ENCODE measurements at regions not wholly inside any gene's neighbourhood (a gene's known extent, or its start where the extent isn't known, plus 50 kb on each side); places are given as distances from the start of the nearest gene placed in this dataset.

GRCh38 chr12:125564753-125565152 is 499.5 kb downstream of the AACS start:
- H2AFZ ChIP-seq (ENCODE audit: low read length) = no peak overlapping the region
- no peaks in the 10 kb centered on the region for H3F3A ChIP-seq (ENCODE audit: insufficient read depth, low read length)
- H3K9me3 ChIP-seq (ENCODE audit: low read length) = no peaks in the 10 kb centered on the region
- H3K4me2 ChIP-seq (ENCODE audit: low read length) = no peak overlapping the region
- H3K9me2 ChIP-seq (ENCODE audit: low read depth, low read length) = no peaks in the 10 kb centered on the region
- no peaks in the 10 kb centered on the region for H4K20me1 ChIP-seq (ENCODE audit: insufficient read depth, low read length)
- H3K36me3 ChIP-seq (ENCODE audit: insufficient read depth, low read length) = no peaks in the 10 kb centered on the region
- TF ChIP-seq EZH2 (IDR thresholded peaks at IDR 0.05; ENCODE audit: borderline replicate concordance, low read length) (no peak), CTCF (IDR thresholded peaks at IDR 0.05; ENCODE audit: low read length) (no peak)
- H3K79me2 ChIP-seq (ENCODE audit: insufficient read depth, low read length) = no peaks in the 10 kb centered on the region
- H3K9ac ChIP-seq (ENCODE audit: low read length) = no peak overlapping the region
- H3K27me3 ChIP-seq (ENCODE audit: insufficient read depth, low read length) = no peaks in the 10 kb centered on the region
- no peaks in the 10 kb centered on the region for H3K4me1 ChIP-seq (ENCODE audit: insufficient read depth, low read length, severe bottlenecking)
- H3K27ac ChIP-seq (ENCODE audit: low read depth, low read length, poor library complexity, severe bottlenecking) = no peak overlapping the region
- H3K4me3 ChIP-seq (ENCODE audit: low read depth, low read length, poor library complexity, severe bottlenecking) = no peak overlapping the region

- Histone ChIP-seq H3K27ac (ENCODE audit: low read depth, low read length, poor library complexity, severe bottlenecking) (no peak overlapping the region), H3K9me2 (ENCODE audit: low read depth, low read length) (no peaks in the 10 kb centered on the region), H3K9me3 (ENCODE audit: low read length) (no peaks in the 10 kb centered on the region), H4K20me1 (ENCODE audit: insufficient read depth, low read length) (no peaks in the 10 kb centered on the region), H3K79me2 (ENCODE audit: insufficient read depth, low read length) (no peaks in the 10 kb centered on the region), H3K4me3 (ENCODE audit: low read depth, low read length, poor library complexity, severe bottlenecking) (no peak overlapping the region), H3K9ac (ENCODE audit: low read length) (no peak overlapping the region), H2AFZ (ENCODE audit: low read length) (no peak overlapping the region), H3F3A (ENCODE audit: insufficient read depth, low read length) (no peaks in the 10 kb centered on the region), H3K27me3 (ENCODE audit: insufficient read depth, low read length) (no peaks in the 10 kb centered on the region), H3K4me2 (ENCODE audit: low read length) (no peak overlapping the region), H3K4me1 (ENCODE audit: insufficient read depth, low read length, severe bottlenecking) (no peaks in the 10 kb centered on the region), H3K36me3 (ENCODE audit: insufficient read depth, low read length) (no peaks in the 10 kb centered on the region)
- TF ChIP-seq EZH2 (IDR thresholded peaks at IDR 0.05; ENCODE audit: borderline replicate concordance, low read length) (no peak), CTCF (IDR thresholded peaks at IDR 0.05; ENCODE audit: low read length) (no peak)
Observed at GRCh38 chr12:125567581-125567980, 502.3 kb downstream of the AACS start.

- no peak overlapping the region for H3K27ac ChIP-seq (ENCODE audit: low read depth, low read length, poor library complexity, severe bottlenecking)
- H3K4me2 ChIP-seq (ENCODE audit: low read length) = no peak overlapping the region
- H3K36me3 ChIP-seq (ENCODE audit: insufficient read depth, low read length) = no peaks in the 10 kb centered on the region
- TF ChIP-seq EZH2 (IDR thresholded peaks at IDR 0.05; ENCODE audit: borderline replicate concordance, low read length) (no peak), CTCF (IDR thresholded peaks at IDR 0.05; ENCODE audit: low read length) (no peak)
- H2AFZ ChIP-seq (ENCODE audit: low read length) = no peak overlapping the region
- no peaks in the 10 kb centered on the region for H3F3A ChIP-seq (ENCODE audit: insufficient read depth, low read length)
- no peaks in the 10 kb centered on the region for H3K79me2 ChIP-seq (ENCODE audit: insufficient read depth, low read length)
- H3K9me3 ChIP-seq (ENCODE audit: low read length) = no peaks in the 10 kb centered on the region
- no peaks in the 10 kb centered on the region for H3K9me2 ChIP-seq (ENCODE audit: low read depth, low read length)
- H3K4me1 ChIP-seq (ENCODE audit: insufficient read depth, low read length, severe bottlenecking) = no peaks in the 10 kb centered on the region
- H4K20me1 ChIP-seq (ENCODE audit: insufficient read depth, low read length) = no peaks in the 10 kb centered on the region
- no peak overlapping the region for H3K4me3 ChIP-seq (ENCODE audit: low read depth, low read length, poor library complexity, severe bottlenecking)
- no peaks in the 10 kb centered on the region for H3K27me3 ChIP-seq (ENCODE audit: insufficient read depth, low read length)
- no peak overlapping the region for H3K9ac ChIP-seq (ENCODE audit: low read length)
Observed at GRCh38 chr12:125568306-125568705, 503.1 kb downstream of the AACS start.
